C4-2B (cell line): ENCODE measurements at regions not wholly inside any gene's neighbourhood (a gene's known extent, or its start where the extent isn't known, plus 50 kb on each side); places are given as distances from the start of the nearest gene placed in this dataset.

Experiments
- H3K27ac ChIP-seq: fragments of 450-650 bp; 2 replicates; pipeline ENCODE4 v1.5.1; 2017
- CTCF ChIP-seq: fragments of 450-650 bp; conservative IDR thresholded peaks from 2 replicates; pipeline ENCODE4 v1.5.1; 2017; ENCODE audit warnings: mild to moderate bottlenecking
- ZFX ChIP-seq: fragments of 450-650 bp; IDR thresholded peaks from 2 replicates; pipeline ENCODE4 v1.6.1; 2017

GRCh38 chrX:10949541-10949940, 161.6 kb upstream of the HCCS start:
- TF ChIP-seq CTCF (no peak), ZFX (no peak)
- no peak overlapping the region for H3K27ac ChIP-seq

DNA sequence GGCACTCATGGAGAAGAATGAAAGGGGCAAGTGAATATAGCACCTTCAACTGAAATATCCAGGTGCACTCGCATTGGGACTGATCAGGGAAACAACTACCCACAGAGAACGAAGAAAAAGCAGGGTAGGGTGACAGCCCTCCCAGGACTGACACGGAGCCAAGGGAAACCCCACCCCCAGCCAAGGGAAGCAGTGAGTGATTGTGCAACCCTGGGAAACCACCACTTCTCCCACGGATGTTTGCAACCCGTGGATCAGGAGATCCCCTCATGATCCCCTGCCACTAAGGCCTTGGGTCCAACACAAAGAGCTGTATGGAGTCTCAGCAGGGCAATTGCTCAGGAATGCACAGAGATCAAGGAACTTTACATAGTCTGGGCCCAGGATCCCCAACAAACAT, 158.5 kb upstream of the HCCS start:
- no peak for TF ChIP-seq ZFX
- TF ChIP-seq CTCF = no peak
- no peak overlapping the region for H3K27ac ChIP-seq

DNA sequence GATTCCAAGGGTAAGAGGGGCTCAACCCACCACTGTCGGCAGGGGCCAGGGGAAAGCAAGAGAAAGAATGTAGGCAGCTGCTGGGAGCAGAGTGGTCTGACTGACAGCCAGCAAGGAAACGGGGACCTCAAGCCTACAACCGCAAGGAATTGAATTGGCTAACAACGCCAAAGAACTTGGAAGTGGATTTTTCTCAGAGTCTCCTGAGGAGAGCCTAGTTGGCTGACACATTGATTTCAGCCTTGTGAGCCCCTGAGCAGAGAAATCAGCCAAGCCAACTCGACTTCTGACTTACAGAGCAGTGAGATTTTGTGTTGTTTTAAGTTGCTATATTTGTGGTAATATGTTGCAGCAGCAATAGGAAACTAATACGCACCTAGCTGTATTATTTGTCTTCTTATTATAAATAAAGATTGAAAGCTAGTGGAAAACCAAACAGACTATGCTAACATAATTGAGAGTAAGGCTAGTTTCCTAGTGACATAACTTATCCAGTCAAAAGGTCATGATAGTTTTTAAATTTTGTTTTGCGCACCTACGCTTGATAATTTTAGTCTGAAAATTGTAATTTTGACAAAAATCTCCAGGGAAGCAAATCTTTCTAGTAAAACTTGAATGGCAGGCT, 145.8 kb upstream of the HCCS start:
- no peak for TF ChIP-seq CTCF
- no peak for TF ChIP-seq ZFX
- H3K27ac ChIP-seq = no peak overlapping the region

DNA sequence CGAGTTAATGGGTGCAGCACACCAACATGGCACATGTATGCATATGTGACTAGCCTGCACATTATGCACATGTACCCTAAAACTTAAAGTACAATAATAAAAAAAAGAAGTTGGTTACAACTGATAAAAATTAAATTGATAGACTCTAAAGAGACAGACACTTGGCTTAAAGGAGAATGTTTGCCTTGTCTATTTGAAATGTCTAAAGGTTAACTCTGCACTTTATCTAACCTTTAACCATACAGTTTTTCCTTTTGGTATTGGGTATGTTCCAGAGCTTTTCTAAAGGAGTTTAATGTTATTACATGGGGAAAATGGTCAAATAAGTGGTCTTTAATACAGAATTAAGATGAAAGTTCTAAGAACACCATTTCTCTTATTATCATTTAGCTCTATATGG, 145.1 kb upstream of the HCCS start:
- TF ChIP-seq CTCF (no peak), ZFX (no peak)
- H3K27ac ChIP-seq = no peak overlapping the region

DNA sequence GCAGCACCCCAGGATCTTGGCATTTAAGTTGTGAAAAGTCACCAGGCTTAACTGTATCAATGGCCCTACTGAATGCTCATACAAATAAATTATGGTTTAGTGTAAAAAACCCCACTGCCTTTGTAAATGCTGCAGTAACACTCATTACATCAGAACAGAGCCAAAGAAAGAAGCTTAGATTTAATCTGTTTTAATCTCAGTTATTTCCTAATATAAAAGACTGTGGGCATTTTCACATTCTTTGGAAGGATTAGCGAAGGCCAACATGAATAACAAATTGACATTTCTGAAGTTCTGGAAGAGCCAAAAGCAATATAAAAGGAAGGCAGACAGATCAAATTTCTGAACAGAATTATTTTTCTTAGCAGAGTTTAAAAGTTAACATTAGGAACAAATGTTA, 140.0 kb upstream of the HCCS start:
- TF ChIP-seq CTCF = no peak
- TF ChIP-seq ZFX = no peak
- H3K27ac ChIP-seq = no peak overlapping the region

- no peak overlapping the region for H3K27ac ChIP-seq
- no peak for TF ChIP-seq ZFX
- no peak for TF ChIP-seq CTCF
These were observed 139.4 kb upstream of the HCCS start for GRCh38 chrX:10971759-10972158.

GRCh38 chrX:10972706-10973105, 138.4 kb upstream of the HCCS start:
- H3K27ac ChIP-seq = no peak overlapping the region
- TF ChIP-seq ZFX = no peak
- no peak for TF ChIP-seq CTCF
